GM21723 (cell line): ENCODE measurements at regions not wholly inside any gene's neighbourhood (a gene's known extent, or its start where the extent isn't known, plus 50 kb on each side); places are given as distances from the start of the nearest gene placed in this dataset.
"Not testable (repeated sequence)": the region's sequence is repeated elsewhere in the genome, so short reads cannot be mapped to it uniquely, and the experiment has no call there.

ENCODE experiments used
- ATAC-seq: cut with Tn5 transposase; IDR thresholded peaks from one replicate; pipeline ENCODE4 v1.9.1; 2021; ENCODE audit warnings: mild to moderate bottlenecking, moderate library complexity; ENCODE audit not compliant: unreplicated experiment

DNA sequence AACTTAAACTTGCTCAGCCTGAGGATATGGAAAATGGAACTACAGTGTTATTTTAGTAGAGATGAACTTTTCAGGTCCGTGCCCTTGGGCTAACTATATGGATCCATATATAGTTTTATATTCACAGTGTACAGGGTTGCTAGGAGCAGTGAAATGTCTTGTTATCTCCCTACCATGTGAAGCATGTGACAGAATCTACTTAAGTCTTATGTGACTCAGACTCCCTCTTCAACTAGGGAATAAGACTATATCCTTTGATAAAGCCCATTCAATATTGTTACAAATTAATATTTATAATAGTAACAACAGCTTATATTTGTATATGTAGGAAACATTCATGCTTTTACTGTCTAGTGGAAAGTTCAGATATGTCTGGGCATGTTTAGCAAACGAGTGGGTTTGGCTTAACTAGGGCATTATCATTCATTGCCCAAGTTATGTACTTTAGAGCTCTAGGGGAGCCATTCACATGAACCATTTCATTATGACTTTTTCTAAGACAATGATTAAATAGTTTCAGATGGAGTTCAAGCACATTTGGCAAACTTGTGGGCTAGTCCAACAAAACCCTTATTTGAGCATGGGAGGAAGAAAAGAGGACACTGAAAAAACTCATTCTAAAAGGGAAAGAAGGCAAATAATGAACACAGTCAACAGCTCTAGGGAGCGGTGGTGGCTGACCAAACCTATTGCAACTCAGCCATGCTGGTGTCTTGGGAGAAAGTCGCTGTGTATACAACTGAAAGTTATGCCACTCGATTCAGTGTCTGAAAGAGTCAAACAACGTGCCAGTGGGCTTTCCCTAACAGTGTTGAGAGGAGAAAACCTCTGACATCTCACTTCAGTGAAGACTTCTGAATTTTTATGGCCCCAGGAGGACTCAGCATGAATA lies 305.9 kb upstream of the G2E3 start:
- no peak for ATAC-seq

DNA sequence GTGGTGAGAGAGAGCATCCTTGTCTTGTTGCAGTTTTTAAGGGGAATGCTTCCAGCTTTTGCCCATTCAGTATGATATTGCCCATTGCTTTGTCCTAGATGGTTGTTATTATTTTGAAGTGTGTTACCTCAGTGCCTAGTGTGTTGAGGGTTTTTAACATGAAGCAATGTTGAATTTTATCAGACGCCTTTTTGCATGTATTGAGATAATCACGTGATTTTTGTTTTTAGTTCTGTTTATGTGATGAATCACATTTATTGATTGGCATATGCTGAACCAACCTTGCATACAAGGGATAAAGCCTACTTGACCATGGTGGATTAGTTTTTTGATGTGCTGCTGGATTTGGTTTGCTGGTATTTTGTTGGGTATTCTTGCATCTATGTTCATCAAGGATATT lies 302.3 kb upstream of the G2E3 start:
- no peak for ATAC-seq

GRCh38 chr14:30257946-30258661 lies 300.9 kb upstream of the G2E3 start:
- ATAC-seq, result no peak

DNA sequence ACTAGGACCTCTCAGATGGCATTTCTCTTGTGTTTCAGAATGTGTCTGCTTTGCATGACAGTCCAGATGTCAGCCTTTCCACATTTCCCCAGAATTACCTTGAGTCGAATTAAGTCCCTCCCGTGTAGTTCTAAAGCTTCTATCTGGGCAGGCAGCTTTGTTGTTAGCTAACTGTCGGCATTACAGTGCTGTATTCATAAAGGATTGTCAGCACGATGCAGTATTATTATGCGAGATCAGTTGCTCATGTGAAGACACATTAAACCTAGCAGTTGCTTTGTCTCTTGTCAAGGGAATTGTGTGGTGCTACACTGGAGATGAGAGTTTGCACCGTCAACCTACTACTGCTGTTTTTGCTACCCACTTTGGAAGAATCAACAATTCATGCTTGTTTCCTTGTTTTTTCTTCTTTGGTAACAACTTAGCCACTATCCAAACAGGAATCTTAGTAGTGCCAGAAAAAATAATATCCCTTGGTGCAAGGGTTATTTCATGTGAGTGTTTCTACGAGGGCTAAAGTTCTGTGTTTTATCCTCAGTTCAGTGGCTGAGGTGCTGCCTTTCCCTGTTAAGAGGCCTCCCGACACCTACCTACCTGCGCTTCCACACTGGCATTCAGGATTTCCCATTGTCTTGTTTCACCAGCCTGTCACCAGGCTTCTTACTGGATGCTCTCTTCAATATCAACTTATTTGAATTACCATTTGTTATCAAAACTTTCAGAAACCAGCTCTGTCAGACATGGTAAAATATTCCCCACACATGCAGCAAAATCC lies 297.9 kb upstream of the G2E3 start:
- no peak for ATAC-seq

- no peak for ATAC-seq
Observed at GRCh38 chr14:30264161-30264560, 294.8 kb upstream of the G2E3 start.

DNA sequence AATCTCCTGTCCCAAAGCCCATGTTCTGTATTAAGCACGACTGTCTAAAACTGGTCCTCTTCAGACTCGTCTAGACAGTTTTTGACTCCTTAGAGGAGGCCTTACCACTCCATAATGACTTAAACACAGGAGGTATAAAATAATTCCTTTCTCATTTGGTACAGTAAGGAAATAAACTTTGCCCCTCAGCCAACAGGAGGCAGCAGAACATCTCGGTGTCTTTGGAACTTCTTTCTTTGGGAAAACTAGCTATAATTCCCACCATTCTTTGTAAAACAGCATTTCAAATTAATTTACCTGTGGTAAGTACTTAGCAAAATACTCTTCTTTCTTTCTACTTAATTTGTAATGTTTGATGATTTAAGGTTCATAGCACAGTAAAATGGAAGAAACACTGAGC lies 292.7 kb upstream of the G2E3 start:
- no peak for ATAC-seq

GRCh38 chr14:30267141-30267540 lies 291.8 kb upstream of the G2E3 start:
- no peak for ATAC-seq

DNA sequence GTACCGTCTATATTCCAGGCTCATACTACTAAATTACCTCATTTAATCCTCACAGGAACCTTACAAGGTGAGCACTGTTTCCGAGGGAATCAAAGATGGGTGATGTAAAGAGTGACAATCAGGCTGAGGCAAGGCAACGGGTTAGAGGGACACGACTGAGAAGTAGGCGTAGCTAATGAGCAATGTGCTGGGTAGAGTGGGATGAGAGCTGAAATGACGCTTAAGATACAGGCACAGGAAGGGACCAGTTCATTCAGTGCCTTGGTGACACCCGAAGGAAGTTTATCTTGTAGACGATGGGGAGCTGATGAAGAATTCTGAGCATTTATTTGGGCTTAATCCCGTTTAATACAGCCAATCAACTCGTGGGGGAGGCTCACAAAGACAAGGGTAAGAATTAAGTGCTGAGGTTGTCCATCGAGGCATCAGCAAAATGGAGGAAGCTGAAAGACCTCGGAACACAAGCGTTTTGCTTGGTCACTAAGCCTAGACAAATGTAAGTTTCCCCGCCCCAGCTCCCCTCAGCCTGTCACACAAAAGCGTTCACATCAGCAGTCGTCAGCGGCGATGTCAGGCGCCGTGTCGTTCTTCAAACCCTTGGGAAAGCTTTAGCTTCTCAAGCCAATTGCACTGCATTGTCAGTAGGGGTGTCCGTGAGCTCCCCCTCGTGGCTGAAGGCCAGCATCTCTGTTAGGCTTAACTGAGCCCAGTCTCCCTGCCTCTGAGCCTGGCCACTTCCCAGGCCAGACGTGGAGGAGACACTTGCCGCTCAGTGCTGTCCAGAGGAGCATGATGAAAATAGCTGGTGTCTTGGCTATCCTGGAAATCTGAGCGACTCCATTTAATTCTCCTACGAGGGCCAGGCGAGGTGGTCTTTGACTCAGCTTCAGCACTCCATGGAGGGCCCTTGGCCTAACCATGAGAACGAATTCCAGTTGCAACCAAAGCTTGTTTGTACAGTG lies 288.5 kb upstream of the G2E3 start:
- peak; percentile 100 for ATAC-seq

DNA sequence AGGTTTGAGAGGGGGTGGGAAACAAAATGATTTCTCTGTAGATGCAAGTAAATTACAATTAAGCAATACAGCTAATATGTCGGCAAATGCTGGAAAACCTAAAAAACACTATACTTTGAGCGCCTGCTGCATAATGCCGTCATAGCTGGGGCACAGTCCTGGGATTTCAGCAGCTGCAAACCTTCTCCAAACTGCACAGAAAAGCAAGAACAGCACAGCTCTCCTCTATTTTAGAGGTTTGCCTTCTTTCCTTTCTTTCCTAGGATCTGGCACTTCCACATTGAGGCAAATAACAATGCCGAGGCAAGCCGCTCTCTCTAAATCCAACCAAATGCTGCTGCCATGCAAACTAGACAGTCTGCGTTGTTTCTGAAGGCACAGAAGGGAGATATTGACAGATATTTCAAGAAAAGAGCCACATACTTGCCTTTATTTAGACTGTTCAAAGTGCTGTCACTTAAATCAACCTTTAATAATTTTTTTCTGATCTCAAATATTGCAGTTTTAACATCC lies 287.1 kb upstream of the G2E3 start:
- ATAC-seq, result no peak

- no peak for ATAC-seq
Observed at GRCh38 chr14:30272848-30273832, 285.8 kb upstream of the G2E3 start.

DNA sequence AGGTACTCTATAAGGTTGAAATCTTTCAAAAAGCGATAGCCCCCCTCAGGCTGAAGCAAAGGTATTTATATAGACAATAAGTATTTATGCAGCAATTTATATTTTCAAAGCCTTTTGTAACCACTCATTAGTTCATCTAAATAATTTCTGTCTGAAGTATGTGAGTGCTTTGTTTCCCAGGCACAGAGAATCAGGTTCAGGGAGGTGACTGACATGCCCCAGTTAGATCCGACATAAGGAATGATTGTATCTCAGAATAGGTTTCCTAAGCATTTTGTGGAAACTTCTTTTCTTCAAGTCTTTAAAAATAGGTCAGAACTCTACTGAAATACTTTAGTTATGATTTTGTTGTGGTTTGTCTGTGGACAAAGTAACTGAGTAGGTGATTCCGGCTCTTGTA lies 283.4 kb upstream of the G2E3 start:
- no peak for ATAC-seq

DNA sequence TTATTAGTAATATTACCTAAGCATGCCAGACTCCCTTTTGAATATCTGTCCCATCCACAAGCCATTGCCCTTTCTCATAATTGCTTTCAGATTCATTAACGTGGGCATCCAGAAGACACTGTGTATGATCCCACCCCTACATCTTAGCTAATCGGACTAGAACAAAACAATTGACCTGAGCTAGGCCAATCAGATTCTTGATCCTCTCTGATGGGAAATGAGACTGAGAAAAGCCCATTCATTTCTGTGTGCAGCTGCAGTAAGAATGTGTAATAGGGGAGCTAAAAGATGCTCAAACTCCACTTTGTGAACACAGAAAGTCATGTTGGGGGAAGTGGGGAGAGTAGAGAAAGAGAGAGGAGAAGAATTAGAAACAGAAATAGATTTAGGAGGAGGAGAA lies 281.7 kb upstream of the G2E3 start:
- ATAC-seq, result no peak

DNA sequence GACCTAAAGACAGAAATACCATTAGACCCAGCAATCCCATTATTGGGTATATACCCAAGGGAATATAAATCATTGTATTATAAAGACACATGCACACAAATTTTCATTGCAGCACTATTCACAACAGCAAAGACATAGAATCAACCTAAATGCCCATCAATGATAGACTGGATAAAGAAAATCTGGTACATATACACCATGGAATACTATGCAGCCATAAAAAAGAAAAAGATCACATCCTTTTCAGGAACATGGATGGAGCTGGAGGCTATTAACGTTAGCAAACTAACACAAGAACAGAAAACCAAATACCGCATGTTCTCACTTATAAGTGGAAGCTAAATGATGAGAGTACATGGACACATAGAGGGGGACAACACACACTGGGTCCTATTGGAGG lies 280.1 kb upstream of the G2E3 start:
- not testable (repeated sequence) for ATAC-seq

GRCh38 chr14:30283822-30284446 lies 275.0 kb upstream of the G2E3 start:
- ATAC-seq, result peak; percentile 49

DNA sequence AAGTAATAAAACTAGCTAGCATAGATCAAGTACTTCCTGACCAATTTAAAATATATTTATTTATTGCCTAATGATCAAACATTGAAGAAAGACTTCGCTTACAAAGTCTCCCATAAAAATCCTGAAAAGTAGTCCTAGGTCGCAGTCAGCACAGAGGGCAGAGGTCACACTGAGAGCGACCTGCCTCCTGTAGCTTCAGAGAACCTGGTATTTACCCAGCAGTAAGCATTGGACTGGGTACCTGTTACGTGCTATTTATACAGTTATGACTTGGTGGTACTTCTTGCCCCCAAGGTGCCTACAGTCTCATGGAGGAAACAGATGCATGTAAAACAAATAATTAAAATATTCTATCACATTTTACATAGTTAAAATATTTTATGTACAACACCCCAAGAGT lies 274.1 kb upstream of the G2E3 start:
- ATAC-seq, result no peak

GRCh38 chr14:30287579-30288445 lies 271.1 kb upstream of the G2E3 start:
- ATAC-seq, result no peak

GRCh38 chr14:30290001-30290400 lies 269.0 kb upstream of the G2E3 start:
- no peak for ATAC-seq

DNA sequence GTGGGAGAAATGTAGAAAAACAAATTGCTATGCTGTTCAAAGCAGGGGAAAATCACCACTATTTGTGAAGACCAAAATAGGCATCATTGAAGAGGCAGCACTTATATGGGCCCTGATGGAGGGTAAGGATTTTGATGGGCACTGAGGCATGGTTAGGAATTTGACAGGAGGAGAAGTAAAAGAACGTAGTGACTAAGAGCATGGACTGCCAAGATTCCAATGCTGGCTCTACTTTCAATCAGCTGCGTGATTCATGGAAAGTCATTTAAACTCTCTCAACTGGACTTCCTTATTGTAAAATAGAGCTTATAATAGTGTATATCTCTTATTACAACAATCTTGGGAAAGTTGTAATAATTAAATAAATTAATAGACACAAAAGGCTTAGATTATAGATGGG lies 267.7 kb upstream of the G2E3 start:
- ATAC-seq, result no peak
